T-helper 1 cell (primary cell): ENCODE measurements at regions not wholly inside any gene's neighbourhood (a gene's known extent, or its start where the extent isn't known, plus 50 kb on each side); places are given as distances from the start of the nearest gene placed in this dataset.

Source experiments
- DNase-seq, 5 donors: peaks; one replicate each; pipeline ENCODE4 v3.0.0-alpha.2; 2012 to 2020

DNA sequence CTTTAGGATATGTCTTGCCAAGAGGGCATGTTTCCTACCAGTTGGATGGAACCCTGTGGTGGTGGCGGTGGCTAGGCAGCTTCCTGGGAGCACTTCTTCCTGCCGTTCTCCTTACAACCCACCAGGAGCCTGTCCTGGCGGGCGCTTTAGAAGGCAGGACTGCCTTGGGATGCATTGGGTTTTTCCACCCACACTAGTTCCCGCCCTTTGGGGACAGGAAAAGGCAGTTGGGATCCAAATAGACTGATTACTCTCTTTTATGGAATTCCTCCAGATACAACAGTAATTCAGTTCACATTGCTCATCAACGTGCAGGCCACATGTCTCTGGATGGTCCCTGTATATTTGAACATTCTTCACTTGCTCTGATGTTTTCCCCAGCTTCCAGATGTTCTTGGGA lies 305.7 kb upstream of the SSTR1 start:
- no peak for DNase-seq

DNA sequence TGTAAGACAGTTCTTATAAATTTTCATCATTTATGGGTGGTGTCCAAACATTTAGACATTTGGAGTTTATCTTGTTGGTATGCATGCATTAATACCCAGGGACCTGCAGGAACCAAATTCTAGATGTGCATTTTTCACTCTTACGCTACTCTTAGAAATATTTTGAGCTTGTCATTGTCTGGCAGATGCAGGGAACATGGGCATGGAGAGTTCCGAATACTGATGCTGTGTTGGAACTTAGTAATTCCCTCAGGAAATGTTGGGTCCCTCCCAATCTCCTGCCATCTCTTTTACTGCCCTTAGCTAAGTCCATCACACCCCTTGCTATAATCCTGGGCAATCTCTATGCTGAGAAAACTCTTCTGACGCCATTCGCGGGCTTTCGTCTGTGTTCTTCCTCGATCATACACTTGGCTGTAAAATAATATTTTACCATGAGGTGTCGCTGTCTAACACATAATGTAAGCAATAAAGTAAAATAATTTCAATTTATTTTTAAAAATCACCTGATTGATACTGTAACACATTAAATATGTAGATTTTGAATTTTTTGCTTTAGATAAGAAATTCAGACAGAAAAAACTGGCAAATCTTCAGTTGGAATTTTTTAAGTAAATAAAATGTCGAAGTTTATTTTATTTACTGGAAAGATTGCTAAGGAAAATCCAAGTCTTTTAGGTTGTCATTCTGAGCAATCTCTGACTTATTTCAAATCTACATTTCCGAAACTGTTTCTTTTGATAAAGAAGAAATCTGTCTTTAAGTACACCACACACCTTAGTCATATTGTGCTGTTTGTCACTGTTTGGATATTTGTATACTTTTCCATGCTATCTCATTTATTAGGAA lies 304.1 kb upstream of the SSTR1 start:
- peak in 1 of 5 donors; percentile 20 for DNase-seq

DNA sequence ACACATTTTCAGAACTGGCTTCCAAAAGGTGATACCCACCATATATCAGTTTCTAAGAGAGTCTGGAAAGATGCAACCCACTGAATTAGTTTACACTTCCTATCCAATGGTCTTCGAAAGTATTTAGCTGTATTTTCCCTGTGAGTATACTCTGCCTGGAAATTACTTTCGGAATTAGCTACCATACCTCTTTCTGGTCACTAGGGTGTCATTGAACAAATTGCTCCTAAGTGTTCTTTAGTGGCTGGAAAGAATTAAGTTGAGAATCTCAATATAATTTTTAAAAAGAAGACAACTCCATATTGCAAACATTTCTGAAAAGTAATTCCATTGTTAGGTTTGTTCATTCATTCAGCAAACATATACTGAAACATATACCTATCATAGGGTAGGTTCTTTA lies 283.1 kb upstream of the SSTR1 start:
- no peak for DNase-seq

DNA sequence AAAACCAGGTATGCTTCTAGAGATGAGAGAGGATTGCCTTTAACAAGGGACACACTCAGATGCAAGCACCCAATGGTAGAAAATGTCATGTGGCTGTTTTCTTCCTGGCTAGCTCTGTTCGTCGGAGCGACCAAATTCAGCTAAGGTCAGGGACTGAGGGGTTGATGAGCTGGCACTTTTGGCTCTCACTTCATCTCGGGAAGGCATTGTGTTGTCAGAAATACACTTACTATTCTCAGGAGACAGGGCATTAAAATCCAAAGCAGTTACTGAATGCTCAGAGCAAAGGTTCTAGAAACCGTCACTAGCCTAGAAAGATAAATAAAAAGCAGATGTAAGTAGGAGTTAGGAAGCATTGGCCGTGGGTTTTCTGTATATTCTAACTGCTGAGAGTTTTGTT lies 275.7 kb upstream of the SSTR1 start:
- no peak for DNase-seq

DNA sequence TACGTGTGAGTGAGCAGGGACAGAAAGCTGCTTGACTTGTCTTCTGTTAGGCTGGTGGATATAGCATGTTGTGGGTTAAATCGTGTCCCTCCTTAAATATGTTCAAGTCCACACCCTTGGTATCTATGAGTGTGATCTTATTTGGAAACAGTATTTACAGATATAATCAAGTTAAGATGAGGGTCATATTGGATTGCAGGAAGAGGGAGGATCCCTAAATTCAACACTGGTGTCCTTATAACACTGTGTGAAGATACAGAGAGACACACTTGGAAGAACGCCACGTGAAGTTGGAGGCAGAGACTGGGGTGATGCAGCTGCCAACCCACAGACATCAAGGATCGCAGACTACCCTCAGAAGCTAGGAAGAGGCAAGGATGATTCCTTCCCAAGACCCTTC lies 275.2 kb upstream of the SSTR1 start:
- DNase-seq = no peak

DNA sequence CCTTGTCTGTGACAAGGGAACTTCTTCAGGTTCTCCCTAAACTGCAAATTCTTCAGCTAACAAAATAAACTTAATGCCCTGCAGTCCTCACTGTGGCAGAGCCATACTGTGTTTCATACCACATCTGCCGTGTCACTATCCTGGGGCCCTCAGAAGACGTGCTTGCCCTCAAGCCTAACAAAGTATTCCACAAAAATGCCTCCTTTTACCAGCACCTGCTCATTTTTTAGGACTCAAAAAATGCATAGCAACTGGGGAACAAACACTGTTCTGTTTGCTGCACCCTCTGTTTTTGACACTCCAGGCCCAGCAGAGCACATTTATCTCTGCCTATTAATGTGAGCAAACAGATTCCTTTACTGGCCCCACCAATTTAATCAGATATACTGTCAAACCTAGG lies 270.7 kb upstream of the SSTR1 start:
- no peak for DNase-seq

DNA sequence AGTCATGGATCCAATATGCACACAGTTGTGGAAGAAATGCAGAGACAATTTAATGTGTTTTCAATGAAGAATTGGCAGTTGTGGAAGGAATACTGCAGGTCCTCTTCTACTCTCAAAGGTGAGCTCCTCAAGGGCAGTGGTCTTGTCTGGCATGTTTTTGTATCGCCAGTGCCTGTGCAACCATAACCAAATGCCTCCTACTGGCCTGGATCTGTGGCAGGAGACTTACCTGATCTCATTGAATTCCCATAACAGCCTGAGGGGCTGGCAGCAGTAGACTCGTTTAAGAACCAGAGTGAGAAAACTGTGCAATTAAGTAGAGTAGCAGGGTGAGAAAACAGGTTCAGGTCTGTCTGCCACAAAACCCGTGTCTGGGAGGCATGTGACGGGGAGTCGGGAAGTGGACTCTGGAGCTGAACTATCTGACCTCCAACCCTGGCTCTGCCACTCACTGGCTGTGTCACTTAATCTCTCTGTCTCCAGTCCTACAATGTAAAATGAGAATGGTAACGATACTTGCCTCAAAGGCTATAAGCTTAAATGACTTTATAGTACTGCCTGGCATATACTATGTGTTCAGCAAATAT lies 268.2 kb upstream of the SSTR1 start:
- no peak for DNase-seq

DNA sequence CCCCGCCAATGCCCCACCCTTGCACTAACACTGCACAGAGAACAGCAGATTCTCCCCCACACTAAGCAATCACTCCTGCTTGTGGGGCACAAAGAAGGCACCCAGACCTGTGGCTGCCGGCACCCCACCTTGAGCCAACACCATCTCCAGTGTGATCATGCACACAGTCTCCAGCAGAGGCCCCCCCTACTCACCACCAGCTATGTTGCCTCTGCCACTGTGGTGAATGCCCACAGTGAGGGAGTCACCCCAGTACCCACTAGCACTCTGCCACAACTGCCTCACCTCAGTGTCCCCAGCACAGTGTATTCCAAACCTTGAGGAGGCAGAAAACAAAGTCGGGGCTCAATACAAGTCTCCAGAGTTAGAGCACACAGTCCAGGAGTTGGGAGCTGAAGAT lies 261.7 kb upstream of the SSTR1 start:
- no peak for DNase-seq

DNA sequence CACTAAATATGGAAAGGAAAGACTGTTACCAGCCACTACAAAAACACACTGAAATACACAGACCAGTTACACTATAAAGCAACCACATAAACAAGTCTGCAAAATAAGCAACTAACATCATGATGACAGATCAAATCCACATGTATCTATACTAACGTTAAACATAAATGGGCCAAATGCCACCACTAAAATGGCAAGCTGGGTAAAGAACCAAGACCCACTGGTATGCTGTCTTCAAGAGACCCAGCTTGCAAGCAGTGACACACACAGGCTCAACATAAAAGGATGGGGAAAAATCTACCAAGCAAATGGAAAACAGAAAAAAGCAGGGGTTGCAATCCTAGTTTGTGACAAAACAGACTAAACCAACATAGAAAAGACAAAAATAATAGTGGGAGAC lies 260.9 kb upstream of the SSTR1 start:
- no peak for DNase-seq

DNA sequence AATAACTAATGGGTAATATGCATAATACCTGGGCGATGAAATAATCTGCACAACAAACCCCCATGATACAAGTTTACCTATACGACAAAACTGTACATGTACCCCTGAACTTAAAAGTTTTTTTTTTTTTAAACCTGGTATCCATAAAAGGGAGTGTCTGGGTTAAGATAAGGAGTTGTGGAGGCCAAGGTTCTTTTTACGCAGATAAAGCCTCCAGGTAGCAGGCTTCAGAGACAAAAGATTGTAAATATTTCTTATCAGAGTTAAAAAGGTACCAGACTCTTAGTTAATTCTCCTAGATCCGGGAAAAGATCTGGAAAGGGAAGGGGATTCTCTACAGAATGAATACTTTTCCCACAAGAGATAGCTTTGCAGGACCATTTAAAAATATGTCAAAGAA lies 259.4 kb upstream of the SSTR1 start:
- DNase-seq = no peak

DNA sequence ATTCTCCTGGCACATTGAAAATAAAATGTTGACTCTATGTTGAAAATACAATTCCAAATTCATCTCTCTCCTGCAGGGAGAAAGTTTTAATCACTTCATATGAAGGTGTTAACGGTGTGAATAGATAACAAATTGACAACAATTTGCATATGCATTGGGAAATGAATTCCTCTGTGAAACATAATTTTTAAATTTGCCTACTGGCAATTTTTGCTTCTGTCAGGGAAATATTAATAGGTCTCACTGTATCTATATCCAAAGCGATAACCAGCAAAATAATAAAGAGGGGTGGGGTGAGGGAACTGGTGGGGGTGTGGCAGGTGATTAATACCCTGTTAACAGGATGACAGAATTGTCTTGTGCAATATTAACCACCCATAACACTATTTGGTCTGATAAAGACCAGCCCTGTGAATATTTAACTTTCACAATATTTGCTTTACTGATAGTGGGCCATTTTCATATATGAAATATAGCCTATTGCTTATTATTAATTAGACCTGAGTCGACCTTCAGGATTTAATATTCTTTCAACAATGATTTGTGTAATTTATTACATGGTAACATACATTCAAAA lies 239.0 kb upstream of the SSTR1 start:
- DNase-seq = no peak

DNA sequence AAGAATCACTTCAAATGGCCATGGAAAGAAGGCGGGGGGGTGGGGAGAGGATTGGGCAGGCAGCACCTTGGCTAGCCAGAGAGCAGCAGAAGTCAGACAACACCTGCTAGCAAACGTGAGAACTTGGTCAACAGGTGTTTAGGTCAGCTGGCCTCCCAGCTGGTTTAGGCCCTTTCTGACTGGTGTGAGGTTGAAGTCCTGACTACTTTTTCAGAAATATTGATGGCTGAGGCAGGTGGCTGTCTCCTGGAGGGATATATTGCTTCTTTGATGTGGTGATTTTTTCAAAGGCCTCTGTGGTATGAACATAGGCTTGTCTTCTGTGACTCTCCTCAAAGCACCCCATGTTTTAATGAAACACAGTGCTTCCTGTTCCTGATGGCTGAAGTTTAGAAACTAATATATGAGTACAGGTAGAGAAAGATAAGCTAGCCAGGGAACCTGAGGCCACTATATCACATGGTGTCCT lies 238.2 kb upstream of the SSTR1 start:
- DNase-seq = no peak

DNA sequence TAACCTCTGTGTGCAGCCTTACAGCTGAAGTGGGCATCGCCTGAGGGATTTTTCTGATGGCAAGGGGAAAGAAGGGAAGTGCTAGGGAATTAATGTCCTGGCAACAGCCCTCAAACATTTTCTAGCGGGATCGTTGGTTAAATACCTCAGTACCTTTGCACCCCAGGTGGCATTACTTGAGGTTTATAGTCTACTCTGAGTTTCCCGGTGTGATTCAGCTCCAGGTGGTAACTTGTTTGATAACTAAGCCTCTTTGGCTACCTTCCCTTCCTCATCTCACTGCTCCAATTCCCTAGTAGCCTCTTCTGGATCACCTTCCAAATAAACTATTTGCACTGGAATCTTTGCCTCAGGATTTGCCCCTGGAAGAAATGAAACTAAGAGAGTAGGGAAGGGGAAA lies 237.0 kb upstream of the SSTR1 start:
- no peak for DNase-seq

DNA sequence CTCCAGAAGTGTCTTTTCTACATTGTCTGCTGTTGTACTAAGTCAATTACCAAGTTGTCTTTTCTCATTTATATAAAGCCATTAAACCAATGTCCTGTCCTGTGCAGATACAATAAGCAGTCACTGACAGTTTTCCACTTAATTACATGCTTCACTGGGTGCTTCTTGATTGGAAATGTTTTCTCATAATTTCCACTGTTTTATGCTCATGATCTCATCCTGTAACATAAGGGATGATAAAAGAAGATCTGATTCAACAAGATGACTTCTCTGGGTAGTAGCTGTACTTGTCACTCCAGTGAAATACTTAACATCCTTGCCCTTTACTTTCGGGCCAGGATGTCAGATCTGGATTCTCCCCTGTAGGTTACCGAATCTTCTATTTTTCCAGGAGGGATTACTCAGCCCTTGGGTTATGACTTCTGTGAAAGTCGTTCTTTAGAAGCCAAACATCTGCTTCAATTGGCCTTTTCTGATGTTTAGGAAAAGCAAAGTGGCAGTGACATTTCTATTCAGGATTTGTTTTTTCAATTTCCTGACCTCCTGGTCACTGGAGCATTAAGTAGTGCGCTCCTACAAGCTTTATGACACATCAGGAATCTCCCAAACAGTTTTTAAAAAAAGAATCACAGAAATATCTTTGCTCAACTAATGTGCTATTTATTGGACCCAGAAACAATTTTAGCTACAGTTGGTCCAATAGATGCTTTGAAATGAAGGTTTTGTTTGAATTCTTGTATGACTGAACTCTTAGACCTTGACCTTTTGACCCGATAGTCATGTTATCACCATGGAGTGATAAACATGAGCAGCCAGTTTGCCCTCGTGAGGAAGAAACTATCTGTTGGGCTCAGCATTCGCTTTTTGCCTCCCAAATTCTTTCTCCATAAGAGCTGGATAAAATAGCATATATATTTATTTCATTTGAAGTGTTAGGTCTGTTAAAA lies 234.5 kb upstream of the SSTR1 start:
- DNase-seq = no peak

DNA sequence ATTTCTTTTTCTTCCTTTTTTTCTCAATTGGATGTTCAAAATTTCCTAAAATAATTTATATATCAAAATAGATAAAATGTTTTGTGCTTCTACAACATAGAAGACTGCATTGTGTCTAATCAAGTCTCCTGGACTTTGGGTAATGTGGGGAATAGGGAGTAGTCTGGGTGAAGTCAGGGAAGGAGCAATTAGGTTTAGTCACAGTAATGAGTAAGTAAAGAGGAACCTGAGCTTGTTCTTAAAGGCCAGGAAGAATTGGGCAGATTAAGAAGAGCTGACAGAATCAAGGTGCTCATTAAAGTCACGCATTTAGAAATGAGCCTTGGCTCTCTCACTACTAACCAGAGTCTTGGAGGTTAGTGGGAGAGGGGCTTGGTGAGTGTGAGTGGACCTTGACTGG lies 233.3 kb upstream of the SSTR1 start:
- DNase-seq = no peak

DNA sequence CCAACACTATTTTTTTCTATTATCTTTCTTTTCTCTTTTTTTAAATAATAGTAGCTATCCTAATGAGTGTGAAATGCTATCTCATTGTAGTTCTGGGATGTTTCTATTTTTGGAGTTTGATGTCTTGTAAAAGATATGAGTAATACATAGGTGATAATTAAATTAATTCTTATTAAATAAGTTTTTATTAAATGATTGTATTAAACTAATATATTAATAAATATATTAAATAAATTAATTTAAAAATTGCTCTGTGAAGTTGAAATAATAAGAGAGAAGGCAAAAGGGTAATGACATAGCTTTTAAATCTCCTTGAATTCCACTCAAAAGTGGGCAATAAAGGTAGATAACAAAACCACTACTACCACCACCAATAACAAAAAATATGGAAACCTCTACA lies 230.2 kb upstream of the SSTR1 start:
- DNase-seq = no peak

DNA sequence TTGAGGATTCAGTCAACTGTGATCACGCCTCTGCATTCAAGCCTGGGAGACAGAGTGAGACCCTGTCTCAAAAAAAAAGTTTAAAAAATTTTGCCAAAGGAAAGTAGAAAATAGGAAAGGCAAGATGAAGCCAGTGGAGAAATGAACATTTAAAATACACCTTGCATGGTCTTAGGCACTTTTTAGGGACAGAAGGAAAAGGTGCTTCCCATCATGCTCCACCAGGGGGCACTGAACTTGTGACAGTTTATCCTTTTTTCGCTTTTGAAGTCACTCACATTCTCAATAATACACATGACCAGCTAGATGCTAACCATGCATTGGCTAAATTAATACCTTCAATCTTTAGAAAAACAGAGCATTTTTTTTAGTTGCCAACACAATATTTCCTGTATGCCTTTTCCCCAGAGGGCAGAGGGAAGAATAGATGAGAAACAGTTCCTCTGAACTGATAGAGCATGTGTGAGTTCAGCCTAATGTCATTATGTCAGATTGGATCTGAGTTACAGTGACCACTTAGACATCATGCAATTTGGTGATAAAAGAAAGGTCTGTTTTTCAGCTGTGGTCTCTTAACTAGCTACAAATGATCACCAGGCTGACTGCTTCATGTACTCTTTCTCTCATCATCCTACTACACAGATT lies 221.8 kb upstream of the SSTR1 start:
- peak in 3 of 5 donors; percentile 9 to 45 (median 43) for DNase-seq

DNA sequence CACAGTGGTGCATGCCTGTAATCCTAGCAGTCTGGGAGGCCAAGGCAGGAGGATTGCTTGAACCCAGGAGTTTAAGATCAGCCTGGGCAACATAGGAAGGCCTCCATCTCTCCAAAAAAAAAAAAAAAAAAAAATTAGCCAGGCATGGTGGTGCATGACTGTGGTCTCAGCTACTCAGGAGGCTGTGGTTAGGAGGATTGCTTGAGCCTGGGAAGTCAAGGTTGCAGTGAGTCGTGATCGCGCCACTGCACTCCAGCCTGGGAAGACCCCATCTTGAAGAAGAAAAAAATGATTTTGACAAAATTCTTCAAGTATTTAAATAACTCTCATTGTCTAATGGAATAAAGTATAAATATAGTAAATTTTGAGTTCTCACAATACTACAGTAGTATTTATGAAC lies 219.2 kb upstream of the SSTR1 start:
- no peak for DNase-seq

DNA sequence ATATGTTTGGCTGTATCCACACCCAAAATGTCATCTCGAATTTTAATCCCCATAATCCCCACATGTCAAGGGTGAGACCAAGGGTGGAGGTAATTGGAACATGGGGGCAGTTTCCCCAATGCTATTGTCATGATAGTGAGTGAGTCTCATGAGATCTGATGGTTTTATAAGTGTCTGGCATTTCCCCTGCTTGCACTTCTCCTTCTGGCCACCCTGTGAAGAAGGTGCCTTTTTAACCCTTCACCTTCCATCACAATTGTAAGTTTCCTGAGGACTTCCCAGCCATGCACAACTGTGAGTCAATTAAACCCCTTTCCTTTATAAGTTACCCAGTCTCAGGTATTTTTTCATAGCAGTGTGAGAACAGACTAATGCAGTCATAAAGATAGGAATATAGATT lies 216.7 kb upstream of the SSTR1 start:
- no peak for DNase-seq

DNA sequence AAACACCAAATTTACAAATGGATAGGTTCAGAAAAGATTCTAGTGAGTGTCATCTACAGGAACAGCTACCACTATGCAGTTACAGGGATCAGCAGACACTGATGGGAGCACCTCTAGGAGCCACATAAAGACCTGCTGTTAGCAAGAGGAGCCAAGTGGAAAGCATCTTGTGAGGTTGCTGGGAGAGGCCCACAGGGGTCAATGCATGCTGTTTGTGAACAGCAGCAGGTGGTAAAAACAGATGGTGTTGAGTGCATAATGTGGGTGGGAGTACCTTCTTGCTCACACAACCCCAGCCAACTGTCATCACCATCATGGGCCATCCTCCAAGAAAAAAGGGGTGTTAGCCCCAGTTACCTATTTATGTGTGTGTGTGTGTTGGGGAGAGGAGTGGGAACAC lies 215.2 kb upstream of the SSTR1 start:
- DNase-seq = no peak

DNA sequence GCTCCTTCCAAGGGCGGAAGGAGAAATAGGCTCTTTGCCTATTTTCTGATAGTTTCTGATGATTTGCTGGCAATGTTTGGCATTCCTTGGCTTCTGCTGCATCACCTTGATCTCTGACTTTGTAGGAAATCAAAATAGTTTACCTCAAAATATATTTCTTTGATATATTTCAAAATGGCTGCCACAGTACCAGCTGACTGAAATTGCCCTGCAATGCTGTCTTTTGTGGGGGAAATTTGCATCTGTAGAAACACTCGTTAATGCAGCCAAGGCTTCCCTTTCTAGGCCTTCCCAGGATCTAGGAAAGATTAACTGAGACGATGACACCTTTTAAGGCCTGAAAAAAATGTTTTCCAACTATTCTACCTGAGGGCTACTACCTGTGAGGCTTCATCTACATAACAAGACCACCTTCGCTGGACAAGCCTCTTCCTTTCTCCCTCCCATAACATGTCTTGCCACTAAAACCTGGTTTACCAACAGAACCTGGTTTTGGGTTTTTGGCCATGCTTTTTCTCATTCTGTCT lies 212.8 kb upstream of the SSTR1 start:
- no peak for DNase-seq

DNA sequence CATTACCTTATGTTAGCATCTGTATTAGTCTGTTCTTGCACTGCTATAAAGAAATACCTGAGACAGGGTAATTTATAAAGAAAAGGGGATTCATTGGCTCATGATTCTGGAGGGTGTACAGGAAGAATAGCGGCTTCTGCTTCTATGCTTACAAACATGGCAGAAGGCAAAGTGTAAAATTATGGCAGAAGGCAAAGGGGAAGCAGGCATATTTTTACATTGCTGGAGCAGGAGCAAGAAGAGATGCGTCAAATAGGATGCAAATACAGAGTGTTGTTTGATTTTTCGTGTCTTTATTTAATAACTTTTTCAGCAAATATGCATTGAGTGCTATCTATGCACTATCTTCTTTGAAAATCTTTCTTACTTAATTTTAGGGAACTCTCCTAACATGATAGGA lies 210.7 kb upstream of the SSTR1 start:
- no peak for DNase-seq
